H1 (cell line): ENCODE measurements at regions not wholly inside any gene's neighbourhood (a gene's known extent, or its start where the extent isn't known, plus 50 kb on each side); places are given as distances from the start of the nearest gene placed in this dataset.

Experiments
- EZH2 ChIP-seq: fragments of 200-600 bp; sonication (generic); IDR thresholded peaks from 2 replicates; pipeline ENCODE4 v1.7.1; 2012; ENCODE audit warnings: low read depth, mild to moderate bottlenecking, moderate library complexity, low read length, inconsistent platforms; ENCODE audit not compliant: severe bottlenecking
- POLR2A ChIP-seq, 2 experiments: IDR thresholded peaks; 1 replicate in 1 of 2; 2 replicates in 1 of 2; pipeline ENCODE4 v1.6.1; 2011; ENCODE audit warnings: low read depth in 2 of 2, low read length in 2 of 2, mild to moderate bottlenecking in 2 of 2; ENCODE audit errors: control extremely low read depth in 1 of 2
- SP1 ChIP-seq: IDR thresholded peaks from 2 replicates; pipeline ENCODE4 v1.6.1; 2011; ENCODE audit warnings: low read depth, low read length
- TBP ChIP-seq: IDR thresholded peaks from 2 replicates; pipeline ENCODE4 v1.6.1; 2011; ENCODE audit warnings: low read depth, low read length, improper control_type of control experiment
- TEAD4 ChIP-seq: IDR thresholded peaks from 2 replicates; pipeline ENCODE4 v1.6.1; 2012; ENCODE audit warnings: low read depth, low read length, inconsistent platforms, mixed read lengths
- USF2 ChIP-seq: IDR thresholded peaks from 2 replicates; pipeline ENCODE4 v1.6.1; 2011; ENCODE audit warnings: low read length, improper control_type of control experiment

GRCh38 chr9:1217076-1217475 is 166.9 kb downstream of the DMRT2 start (continued):
- TF ChIP-seq USF2 (no peak), EZH2 (no peak), TBP (no peak), POLR2A (IDR thresholded peaks at IDR 0.05; ENCODE audit: control extremely low read depth in 1 of 2, low read depth in 2 of 2, low read length in 2 of 2) (no peak), SP1 (no peak), TEAD4 (no peak)
